DOHH2 (cell line): ENCODE measurements at regions not wholly inside any gene's neighbourhood (a gene's known extent, or its start where the extent isn't known, plus 50 kb on each side); places are given as distances from the start of the nearest gene placed in this dataset.

ENCODE experiments used
- H3F3A ChIP-seq: fragments of 200-600 bp; sonication (generic), shearing (Covaris generic); 2 replicates; pipeline ENCODE4 v1.6.0; 2016; ENCODE audit warnings: antibody characterized with exemption, mild to moderate bottlenecking; ENCODE audit not compliant: control insufficient read depth, insufficient read depth
- H3K27ac ChIP-seq: fragments of 200-600 bp; sonication (generic); 2 replicates; pipeline ENCODE4 v1.5.1; 2014; ENCODE audit warnings: low read depth, mild to moderate bottlenecking, low read length, moderate library complexity
- H3K27me3 ChIP-seq: fragments of 200-600 bp; sonication (generic); 2 replicates; pipeline ENCODE4 v1.6.1; 2014; ENCODE audit warnings: mild to moderate bottlenecking, low read length, mixed read lengths; ENCODE audit not compliant: control insufficient read depth
- H3K36me3 ChIP-seq: fragments of 200-600 bp; sonication (generic); 2 replicates; pipeline ENCODE4 v1.6.1; 2014; ENCODE audit warnings: mild to moderate bottlenecking, low read length, moderate library complexity, mixed read lengths; ENCODE audit not compliant: control insufficient read depth
- H3K4me1 ChIP-seq: fragments of 200-600 bp; sonication (generic); 2 replicates; pipeline ENCODE4 v1.6.1; 2014; ENCODE audit warnings: mild to moderate bottlenecking, low read length, mixed read lengths; ENCODE audit not compliant: control insufficient read depth
- H3K4me2 ChIP-seq: fragments of 200-600 bp; sonication (generic); 2 replicates; pipeline ENCODE4 v1.6.0; 2014; ENCODE audit warnings: mild to moderate bottlenecking, low read length, moderate library complexity
- H3K4me3 ChIP-seq: fragments of 200-600 bp; sonication (generic); 2 replicates; pipeline ENCODE4 v1.5.1; 2014; ENCODE audit warnings: mild to moderate bottlenecking, low read length, mixed read lengths
- H3K79me2 ChIP-seq: fragments of 200-600 bp; sonication (generic); 2 replicates; pipeline ENCODE4 v1.6.1; 2014; ENCODE audit warnings: mild to moderate bottlenecking, low read length, mixed read lengths; ENCODE audit not compliant: control insufficient read depth
- H3K9me2 ChIP-seq: fragments of 200-600 bp; sonication (generic); replicated peaks from 2 replicates; pipeline ENCODE4 v1.6.1; 2014; ENCODE audit warnings: mild to moderate bottlenecking, low read length, mixed read lengths; ENCODE audit not compliant: control insufficient read depth
- H3K9me3 ChIP-seq: fragments of 200-600 bp; sonication (generic); 2 replicates; pipeline ENCODE4 v1.6.1; 2014; ENCODE audit warnings: antibody characterized with exemption, low read length, mixed read lengths; ENCODE audit not compliant: control insufficient read depth, insufficient read depth
- H4K20me1 ChIP-seq: fragments of 200-600 bp; sonication (generic); 2 replicates; pipeline ENCODE4 v1.6.0; 2014; ENCODE audit warnings: low read depth, mild to moderate bottlenecking, antibody characterized with exemption, low read length, moderate library complexity; ENCODE audit not compliant: control insufficient read depth, insufficient read depth
- CTCF ChIP-seq: fragments of 200-600 bp; sonication (generic); IDR thresholded peaks from one replicate; pipeline ENCODE4 v1.5.1; 2014; ENCODE audit warnings: antibody characterized with exemption, mild to moderate bottlenecking, low read depth, low read length; ENCODE audit not compliant: poor library complexity, severe bottlenecking
- EZH2phosphoT487 ChIP-seq: fragments of 200-600 bp; sonication (generic); IDR thresholded peaks from 2 replicates; pipeline ENCODE4 v1.6.1; 2017; ENCODE audit warnings: borderline replicate concordance, mild to moderate bottlenecking, antibody characterized with exemption, low read length, moderate library complexity, mixed read lengths

GRCh38 chr5:82642313-82642712 is 364.2 kb upstream of the RPS23 start:
- H3K27me3 ChIP-seq, result no peaks in the 10 kb centered on the region

GRCh38 chr5:82641331-82642003 is 363.3 kb upstream of the RPS23 start:
- Histone ChIP-seq H3K36me3 (no peaks in the 10 kb centered on the region), H3K79me2 (no peaks in the 10 kb centered on the region), H3K4me2 (no peak overlapping the region), H3K27me3 (no peaks in the 10 kb centered on the region), H3F3A (no peaks in the 10 kb centered on the region), H3K4me1 (no peaks in the 10 kb centered on the region), H3K27ac (no peak overlapping the region), H3K4me3 (no peak overlapping the region), H3K9me2 (no peaks in the 10 kb centered on the region), H3K9me3 (no peaks in the 10 kb centered on the region), H4K20me1 (no peaks in the 10 kb centered on the region)
- TF ChIP-seq EZH2phosphoT487 (no peak), CTCF (peak; percentile 57)

More at GRCh38 chr5:82642313-82642712, 364.2 kb upstream of the RPS23 start:
- H3K36me3 ChIP-seq, result no peaks in the 10 kb centered on the region
- H3K4me2 ChIP-seq, result no peak overlapping the region
- no peaks in the 10 kb centered on the region for H3K9me2 ChIP-seq
- no peaks in the 10 kb centered on the region for H3K9me3 ChIP-seq
- no peak overlapping the region for H3K27ac ChIP-seq
- H3K4me1 ChIP-seq, result no peaks in the 10 kb centered on the region
- no peaks in the 10 kb centered on the region for H3F3A ChIP-seq
- H3K4me3 ChIP-seq, result no peak overlapping the region
- TF ChIP-seq CTCF (no peak), EZH2phosphoT487 (no peak)
- no peaks in the 10 kb centered on the region for H3K79me2 ChIP-seq
- no peaks in the 10 kb centered on the region for H4K20me1 ChIP-seq

GRCh38 chr5:82640916-82641315 is 362.8 kb upstream of the RPS23 start:
- H3K27ac ChIP-seq, result no peak overlapping the region
- H3K27me3 ChIP-seq, result no peaks in the 10 kb centered on the region
- H3K4me2 ChIP-seq, result no peak overlapping the region

More at GRCh38 chr5:82640916-82641315, 362.8 kb upstream of the RPS23 start:
- H3K4me1 ChIP-seq, result no peaks in the 10 kb centered on the region
- H3K9me3 ChIP-seq, result no peaks in the 10 kb centered on the region
- no peak overlapping the region for H3K4me3 ChIP-seq
- H3K79me2 ChIP-seq, result no peaks in the 10 kb centered on the region
- no peaks in the 10 kb centered on the region for H3K9me2 ChIP-seq
- no peak for TF ChIP-seq CTCF
- no peak for TF ChIP-seq EZH2phosphoT487
- no peaks in the 10 kb centered on the region for H3F3A ChIP-seq
- H3K36me3 ChIP-seq, result no peaks in the 10 kb centered on the region
- no peaks in the 10 kb centered on the region for H4K20me1 ChIP-seq
